Fibroblast of the aortic adventitia (primary cell): ENCODE measurements at regions not wholly inside any gene's neighbourhood (a gene's known extent, or its start where the extent isn't known, plus 50 kb on each side); places are given as distances from the start of the nearest gene placed in this dataset.

Experiments
- DNase-seq: peaks from one replicate; pipeline ENCODE4 v3.0.0-alpha.2; 2010; ENCODE audit warnings: low read depth
- H3K4me3 ChIP-seq: 2 replicates; pipeline ENCODE4 v1.5.1; 2011; ENCODE audit warnings: low read depth, mild to moderate bottlenecking, control low read depth, low read length, moderate library complexity
- CTCF ChIP-seq: IDR thresholded peaks from 2 replicates; pipeline ENCODE4 v1.5.1; 2011; ENCODE audit warnings: mild to moderate bottlenecking, low read length, control low read depth, inconsistent platforms; ENCODE audit not compliant: insufficient read depth

- TF ChIP-seq CTCF = no peak
- no peak for DNase-seq
- H3K4me3 ChIP-seq = no peak overlapping the region
These were observed 136.7 kb downstream of the CYLD start for GRCh38 chr16:50878536-50878935.

GRCh38 chr16:50876263-50876662 is 134.4 kb downstream of the CYLD start:
- no peak overlapping the region for H3K4me3 ChIP-seq
- DNase-seq = no peak
- TF ChIP-seq CTCF = no peak

- no peak for DNase-seq
- no peak overlapping the region for H3K4me3 ChIP-seq
- TF ChIP-seq CTCF = no peak
These were observed 126.7 kb downstream of the CYLD start for GRCh38 chr16:50868577-50868976.

- TF ChIP-seq CTCF = no peak
- no peak for DNase-seq
- no peak overlapping the region for H3K4me3 ChIP-seq
These were observed 124.9 kb downstream of the CYLD start for GRCh38 chr16:50866806-50867205.

- no peak for TF ChIP-seq CTCF
- no peak overlapping the region for H3K4me3 ChIP-seq
- DNase-seq = no peak
These were observed 122.5 kb downstream of the CYLD start for GRCh38 chr16:50864386-50864785.

GRCh38 chr16:50863644-50864144 is 121.8 kb downstream of the CYLD start:
- no peak for DNase-seq
- TF ChIP-seq CTCF = no peak
- H3K4me3 ChIP-seq = no peak overlapping the region

GRCh38 chr16:50862818-50863643 is 121.1 kb downstream of the CYLD start:
- H3K4me3 ChIP-seq = no peak overlapping the region
- no peak for DNase-seq
- no peak for TF ChIP-seq CTCF
